Activated naive CD4-positive, alpha-beta T cell treated with anti-CD3 and anti-CD28 coated beads, Interleukin-2, amount 10 ng/mL, durations not matched to agents 7 days and 5 days (primary cell): ENCODE measurements at regions not wholly inside any gene's neighbourhood (a gene's known extent, or its start where the extent isn't known, plus 50 kb on each side); places are given as distances from the start of the nearest gene placed in this dataset.

Source experiments
- CTCF ChIA-PET: fragments of 350-600 bp; sonication (Branson Sonifier 250); formaldehyde crosslinking; loops from one replicate; lab custom pipeline; 2021; ENCODE audit warnings: antibody characterized with exemption; lab: Charles Lee
- DNase-seq: peaks from one replicate; pipeline ENCODE4 v3.0.0-alpha.2; 2020
- H3K27ac Mint-ChIP-seq: one replicate; pipeline ENCODE4 v1.8.0; 2021; ENCODE audit warnings: mild to moderate bottlenecking, moderate library complexity, mixed read lengths
- H3K27me3 Mint-ChIP-seq: one replicate; pipeline ENCODE4 v1.8.0; 2021; ENCODE audit warnings: mild to moderate bottlenecking, mixed read lengths
- H3K36me3 Mint-ChIP-seq: one replicate; pipeline ENCODE4 v1.8.0; 2021; ENCODE audit warnings: mixed read lengths
- H3K4me1 Mint-ChIP-seq: one replicate; pipeline ENCODE4 v1.8.0; 2021; ENCODE audit warnings: mixed read lengths
- H3K4me3 Mint-ChIP-seq: one replicate; pipeline ENCODE4 v1.8.0; 2021; ENCODE audit warnings: mild to moderate bottlenecking, moderate library complexity, mixed read lengths
- H3K9me3 Mint-ChIP-seq: one replicate; pipeline ENCODE4 v1.8.0; 2021; ENCODE audit warnings: mixed read lengths

DNA sequence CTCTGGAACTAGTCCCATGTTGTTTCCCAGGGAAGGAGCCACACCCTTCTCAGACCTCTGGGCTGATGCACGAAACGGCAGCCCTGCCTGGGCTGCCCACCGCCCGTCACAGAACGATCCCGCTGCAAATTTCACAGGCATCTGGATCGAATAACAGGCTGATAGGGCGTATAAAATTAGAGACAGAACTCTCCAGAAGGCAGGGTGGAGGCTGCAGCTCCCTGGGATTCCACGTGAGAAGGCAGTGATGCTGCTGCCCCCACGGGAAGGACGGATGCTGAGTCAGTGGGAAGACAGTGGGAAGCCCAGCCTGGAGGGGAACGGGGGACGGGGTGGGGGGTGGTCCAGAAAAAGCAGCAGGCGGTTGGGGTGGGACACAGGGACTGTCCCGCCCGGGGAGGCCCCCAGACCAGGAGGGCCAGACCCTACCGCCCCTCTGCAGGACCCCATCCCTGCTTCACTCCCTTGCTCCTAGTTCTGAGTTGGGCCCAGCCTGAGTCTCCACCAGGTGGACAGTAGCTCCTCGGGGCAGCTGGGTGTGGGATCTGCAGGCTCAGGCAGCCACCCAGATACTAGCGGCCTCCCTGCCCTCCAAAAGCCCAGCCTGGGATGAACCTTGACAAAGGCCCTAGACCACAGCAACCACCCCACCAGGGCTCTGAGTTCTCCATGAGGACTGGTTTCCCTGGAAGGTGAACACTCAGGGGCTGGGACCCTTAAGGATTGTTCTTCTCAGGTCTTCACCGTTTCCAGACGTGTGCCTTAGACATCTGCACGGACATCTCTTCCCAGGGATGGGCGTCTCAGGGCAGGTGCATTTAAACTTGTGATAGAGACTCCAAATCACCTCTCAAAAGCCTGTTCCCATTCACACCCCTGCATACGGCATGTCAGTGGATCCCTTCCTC is 117.8 kb downstream of the METRNL start:
- Mint-ChIP-seq H3K9me3 (no peaks in the 10 kb centered on the region), H3K27ac (peak overlapping the region; percentile 65), H3K4me1 (peaks cover 56% of the 10 kb centered on the region), H3K36me3 (no peaks in the 10 kb centered on the region), H3K4me3 (no peak overlapping the region), H3K27me3 (peaks cover 45% of the 10 kb centered on the region)
- DNase-seq: peak; percentile 17
- CTCF ChIA-PET: no interaction called here

DNA sequence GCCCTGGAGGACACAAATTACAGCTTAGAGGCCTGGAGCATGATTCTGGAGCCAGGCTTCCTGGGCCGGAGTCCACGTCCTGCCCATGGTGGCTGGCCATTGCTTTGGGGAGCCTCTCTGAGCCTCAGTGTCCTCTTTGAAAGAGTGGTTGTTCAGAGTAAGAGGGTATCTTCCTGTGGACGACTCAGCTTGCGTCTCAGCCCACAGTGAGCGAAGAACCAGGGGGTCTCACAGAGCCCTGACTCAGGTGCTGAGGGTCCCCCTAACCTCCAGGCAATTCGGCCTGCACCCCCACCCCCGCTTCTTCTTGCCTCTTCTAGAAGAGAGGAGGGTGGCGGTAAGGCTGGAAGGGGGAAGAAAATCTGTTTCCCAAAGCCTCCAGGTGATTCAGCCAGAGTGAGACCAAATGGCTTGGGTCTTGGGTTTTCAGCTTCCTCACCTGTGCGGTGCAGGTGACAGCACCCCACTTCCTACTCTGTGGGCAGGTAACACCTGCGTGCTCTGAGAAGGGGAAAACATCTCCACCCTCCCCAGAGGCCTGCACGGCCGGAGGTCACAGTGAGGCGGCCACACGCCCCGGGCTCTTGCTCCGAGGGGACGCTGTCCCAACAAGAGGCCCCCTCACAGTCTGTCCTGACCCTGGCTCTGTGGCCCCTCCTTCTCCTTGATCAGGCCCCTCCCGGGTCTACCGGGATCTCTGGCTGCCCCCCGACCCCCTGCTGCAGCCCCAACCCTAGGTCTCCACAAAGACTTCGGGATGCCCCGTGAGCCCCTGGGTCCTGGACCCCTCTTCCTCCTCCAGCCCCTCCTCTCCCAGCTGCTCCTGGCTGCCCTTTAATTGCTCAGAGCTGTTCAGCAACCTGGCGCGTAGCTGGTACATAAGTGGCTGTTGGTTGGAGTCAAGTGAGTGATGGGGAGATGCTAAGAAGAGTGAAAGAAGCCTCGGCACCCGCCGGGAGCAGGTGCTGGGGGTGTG is 119.2 kb downstream of the METRNL start:
- Mint-ChIP-seq H3K9me3 (no peaks in the 10 kb centered on the region), H3K27me3 (peaks cover 48% of the 10 kb centered on the region), H3K4me1 (peaks cover 55% of the 10 kb centered on the region), H3K36me3 (no peaks in the 10 kb centered on the region), H3K27ac (peak overlapping the region; percentile 96), H3K4me3 (peak overlapping the region; percentile 73)
- peak; percentile 38 for DNase-seq
- CTCF ChIA-PET: interaction anchor here (0.6 to 1.4 kb wide), 3 partner anchors 11 to 417 kb away, joined by 3 to 4 read pairs (median 3); no protein-coding TSS in a partner anchor

DNA sequence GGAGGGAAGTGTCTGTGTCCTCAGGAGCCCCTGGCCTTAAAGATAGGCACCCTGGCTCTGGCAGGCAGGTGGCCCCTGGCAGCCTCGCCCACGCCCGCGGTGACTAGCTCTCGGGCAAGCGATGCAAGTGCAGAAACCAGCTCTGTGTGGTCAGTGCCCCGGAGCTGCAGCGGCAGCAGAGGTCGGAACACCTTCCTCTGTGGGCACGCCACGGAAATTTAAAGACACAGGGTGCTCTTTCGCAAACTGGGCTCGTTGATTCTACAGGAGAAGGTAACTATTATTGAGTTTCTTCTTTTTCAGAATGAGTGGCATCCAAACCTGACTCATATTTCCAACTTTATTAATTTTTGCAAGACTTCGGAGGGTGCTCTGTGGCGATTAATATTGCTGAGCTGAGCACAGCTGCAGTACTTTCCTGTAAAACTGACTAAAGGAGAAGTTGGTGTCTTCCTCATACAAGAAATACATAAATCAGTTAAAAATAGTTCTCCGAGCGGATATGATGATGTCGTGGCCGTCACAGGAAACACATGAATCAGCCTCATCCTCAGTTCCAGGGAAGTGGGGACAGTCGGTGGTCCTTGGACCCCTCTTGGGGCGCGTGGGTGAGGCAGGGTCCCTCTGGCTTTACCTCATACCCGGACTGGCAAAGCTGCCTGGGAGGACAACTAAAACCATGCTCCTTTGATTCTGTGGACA is 120.2 kb downstream of the METRNL start:
- Mint-ChIP-seq H3K4me3 (peak overlapping the region; percentile 73), H3K27ac (peak overlapping the region; percentile 96), H3K36me3 (no peaks in the 10 kb centered on the region), H3K9me3 (no peaks in the 10 kb centered on the region), H3K4me1 (peaks cover 52% of the 10 kb centered on the region), H3K27me3 (peaks cover 46% of the 10 kb centered on the region)
- DNase-seq: peak; percentile 68
- CTCF ChIA-PET: interaction anchor here (0.6 to 1.7 kb wide), 8 partner anchors 12 to 418 kb away, joined by 3 to 6 read pairs (median 4); no protein-coding TSS in a partner anchor

DNA sequence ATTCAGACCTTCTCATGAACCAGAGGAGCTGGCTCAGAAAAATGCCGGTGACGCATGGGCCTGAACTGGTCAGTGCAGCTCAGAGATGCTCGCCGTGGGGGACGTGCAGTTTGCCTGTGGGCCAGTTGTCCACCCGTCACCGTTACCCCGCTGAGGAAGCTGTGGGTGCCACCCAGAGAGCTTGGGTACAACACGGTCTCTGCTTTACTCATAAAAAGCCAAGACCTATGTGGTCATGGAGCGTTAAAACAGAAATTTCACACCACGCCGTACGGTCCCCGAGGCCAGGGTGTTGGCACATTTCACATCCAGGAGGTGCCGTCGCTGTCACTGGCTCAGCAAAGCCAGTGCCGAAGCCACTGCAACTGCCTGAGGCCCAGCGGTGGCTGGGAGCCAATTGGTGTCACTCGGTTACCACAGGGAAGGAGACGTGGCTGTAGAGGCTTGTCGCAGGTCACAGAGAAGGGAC is 120.9 kb downstream of the METRNL start:
- H3K27ac Mint-ChIP-seq: peak overlapping the region; percentile 96
- no peaks in the 10 kb centered on the region for H3K9me3 Mint-ChIP-seq
- peak; percentile 53 for DNase-seq
- CTCF ChIA-PET: interaction anchor here (0.8 to 1.7 kb wide), 6 partner anchors 49 to 418 kb away, joined by 3 to 6 read pairs (median 4); no protein-coding TSS in a partner anchor
- peaks cover 51% of the 10 kb centered on the region for H3K4me1 Mint-ChIP-seq
- peak overlapping the region; percentile 73 for H3K4me3 Mint-ChIP-seq
- H3K27me3 Mint-ChIP-seq: peaks cover 40% of the 10 kb centered on the region
- H3K36me3 Mint-ChIP-seq: no peaks in the 10 kb centered on the region

DNA sequence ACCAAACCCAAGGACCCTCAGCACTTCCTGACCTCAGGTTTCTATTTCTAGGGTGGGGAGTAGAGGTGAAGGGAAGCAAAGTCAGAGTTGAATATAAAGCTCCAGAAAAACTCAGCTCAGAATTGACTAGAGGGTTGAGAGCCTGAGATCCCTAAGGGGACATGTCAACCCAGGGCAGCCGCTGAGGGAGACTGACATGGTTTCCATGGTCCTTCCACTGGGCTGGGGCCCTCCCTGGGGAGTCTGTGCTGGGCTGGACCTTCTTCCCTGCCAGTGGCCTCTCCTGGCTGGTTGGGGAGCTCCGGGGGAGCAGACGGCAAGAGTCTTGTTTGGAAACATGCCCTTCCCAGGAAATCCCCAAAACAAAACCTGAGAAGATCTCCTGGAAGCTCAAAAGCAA is 121.3 kb downstream of the METRNL start:
- no peaks in the 10 kb centered on the region for H3K9me3 Mint-ChIP-seq
- no peak overlapping the region for H3K4me3 Mint-ChIP-seq
- H3K27ac Mint-ChIP-seq: peak overlapping the region; percentile 96
- H3K36me3 Mint-ChIP-seq: no peaks in the 10 kb centered on the region
- peaks cover 40% of the 10 kb centered on the region for H3K27me3 Mint-ChIP-seq
- CTCF ChIA-PET: interaction anchor here (0.8 to 2.6 kb wide), 5 partner anchors 50 to 419 kb away, joined by 3 to 10 read pairs (median 4); no protein-coding TSS in a partner anchor
- peaks cover 51% of the 10 kb centered on the region for H3K4me1 Mint-ChIP-seq
- DNase-seq: no peak

DNA sequence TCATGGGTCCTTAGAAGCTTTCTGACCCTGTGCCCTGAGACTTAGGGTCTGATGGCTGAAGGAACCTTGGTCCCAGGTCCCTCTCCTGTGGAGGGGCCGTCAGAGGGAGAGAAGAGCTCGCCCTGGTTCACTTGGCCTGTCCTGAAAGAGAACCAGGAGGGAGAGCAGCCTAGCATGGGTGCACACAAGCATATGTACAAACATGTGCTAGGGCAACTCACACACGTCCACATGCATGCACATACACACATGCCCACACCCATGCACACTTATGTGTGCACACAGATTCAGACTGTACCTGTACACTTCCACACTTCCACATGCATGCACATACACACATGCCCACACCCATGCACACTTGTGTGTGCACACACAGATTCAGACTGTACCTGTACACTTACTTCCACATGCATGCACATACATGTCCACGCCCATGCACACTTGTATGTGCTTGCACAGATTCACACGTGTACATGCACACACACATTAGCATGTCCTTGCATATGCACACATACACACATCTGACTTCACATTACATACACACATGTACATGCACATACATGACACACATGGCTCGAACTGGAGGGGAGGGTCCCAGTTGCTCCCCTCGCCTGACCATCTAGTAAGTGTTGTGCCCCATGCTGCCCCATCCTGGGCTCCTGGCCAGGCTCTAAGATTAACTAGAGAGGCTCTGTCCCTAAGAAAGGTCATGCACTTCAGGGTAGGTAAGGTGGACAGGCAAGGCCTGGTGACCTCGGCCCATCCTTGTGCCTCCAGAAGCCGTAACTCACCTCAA is 122.0 kb downstream of the METRNL start:
- Mint-ChIP-seq H3K4me1 (peaks cover 53% of the 10 kb centered on the region), H3K4me3 (no peak overlapping the region), H3K27me3 (peaks cover 35% of the 10 kb centered on the region), H3K27ac (peak overlapping the region; percentile 96), H3K9me3 (no peaks in the 10 kb centered on the region), H3K36me3 (no peaks in the 10 kb centered on the region)
- CTCF ChIA-PET: interaction anchor here (0.8 to 2.6 kb wide), 6 partner anchors 51 to 420 kb away, joined by 3 to 10 read pairs (median 4); no protein-coding TSS in a partner anchor
- no peak for DNase-seq

DNA sequence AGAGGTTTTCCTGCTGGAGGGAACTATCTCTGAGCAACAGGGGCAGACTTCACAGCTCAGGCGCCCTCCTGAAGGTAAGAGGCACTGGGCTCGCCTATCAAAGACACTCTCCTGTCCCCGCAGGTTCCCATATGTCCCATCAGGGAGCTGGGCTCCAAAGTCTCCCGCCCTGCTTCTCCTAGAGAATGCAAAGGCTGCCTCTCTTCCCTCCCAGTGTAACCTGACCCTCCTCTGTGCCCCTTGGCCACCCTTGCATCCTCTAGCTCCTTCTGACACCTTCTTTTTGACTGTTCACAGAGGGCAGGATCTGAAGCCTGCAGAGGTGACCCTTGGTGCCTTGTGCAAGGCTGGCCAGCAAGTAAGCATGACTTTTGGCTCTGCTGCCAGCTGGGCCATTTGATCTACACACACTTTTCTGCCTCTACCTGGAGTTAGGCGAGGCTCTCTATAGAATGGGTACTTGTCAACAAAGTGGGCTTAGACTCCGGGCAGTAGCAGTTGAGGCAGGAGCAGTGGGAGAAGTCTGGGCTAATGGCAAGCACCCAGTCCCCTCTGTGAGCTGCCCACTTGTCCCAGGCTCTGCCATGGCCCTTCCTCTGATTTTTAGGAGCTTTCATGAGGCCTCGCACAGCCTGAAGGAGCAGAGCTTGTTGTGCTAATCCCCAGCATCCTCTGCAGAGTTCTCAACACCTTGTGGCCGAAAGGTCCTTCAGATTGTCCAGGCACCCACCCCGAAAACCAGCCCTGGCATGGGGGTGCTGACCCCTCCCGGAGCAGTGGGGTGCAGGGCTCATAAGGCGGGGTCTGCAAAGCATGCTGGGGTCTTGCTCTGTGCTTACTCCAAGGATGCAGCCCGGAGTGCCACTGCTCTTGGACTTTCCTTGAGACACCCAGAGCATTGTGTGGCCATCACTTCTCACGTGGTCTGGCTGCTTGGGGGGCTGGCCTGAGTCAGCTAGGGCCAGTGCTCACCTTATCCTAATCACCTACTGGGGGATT is 122.9 kb downstream of the METRNL start:
- Mint-ChIP-seq H3K27me3 (peaks cover 28% of the 10 kb centered on the region), H3K27ac (peak overlapping the region; percentile 47), H3K36me3 (no peaks in the 10 kb centered on the region), H3K9me3 (no peaks in the 10 kb centered on the region), H3K4me3 (no peak overlapping the region), H3K4me1 (peaks cover 50% of the 10 kb centered on the region)
- DNase-seq: peak; percentile 21
- CTCF ChIA-PET: interaction anchor here (1.0 to 2.6 kb wide), 3 partner anchors 21 to 421 kb away, joined by 3 to 10 read pairs (median 4); no protein-coding TSS in a partner anchor

DNA sequence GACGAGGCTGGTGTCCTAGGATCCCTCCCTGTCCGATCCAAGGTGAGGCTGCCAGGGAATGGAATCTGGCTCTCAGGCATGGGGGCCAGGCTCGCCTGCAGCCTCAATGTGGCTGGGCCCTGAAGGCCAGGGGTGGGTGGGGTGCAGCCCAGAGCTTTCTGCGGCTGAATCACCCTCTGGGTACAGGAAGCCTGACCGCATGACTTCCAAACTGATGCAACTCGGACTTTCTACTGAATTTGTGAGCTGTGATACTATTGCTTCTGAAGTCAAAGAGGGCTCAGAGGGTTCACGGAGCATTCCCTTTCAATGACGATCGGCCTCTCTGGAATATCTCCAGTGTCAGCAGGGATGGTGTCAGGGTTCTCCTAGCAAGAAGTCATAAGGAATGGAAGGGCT is 123.7 kb downstream of the METRNL start:
- Mint-ChIP-seq H3K27ac (no peak overlapping the region), H3K4me1 (peaks cover 45% of the 10 kb centered on the region)
- CTCF ChIA-PET: interaction anchor here (0.9 to 2.6 kb wide), 3 partner anchors 126 to 422 kb away, joined by 3 to 10 read pairs (median 3); no protein-coding TSS in a partner anchor

DNA sequence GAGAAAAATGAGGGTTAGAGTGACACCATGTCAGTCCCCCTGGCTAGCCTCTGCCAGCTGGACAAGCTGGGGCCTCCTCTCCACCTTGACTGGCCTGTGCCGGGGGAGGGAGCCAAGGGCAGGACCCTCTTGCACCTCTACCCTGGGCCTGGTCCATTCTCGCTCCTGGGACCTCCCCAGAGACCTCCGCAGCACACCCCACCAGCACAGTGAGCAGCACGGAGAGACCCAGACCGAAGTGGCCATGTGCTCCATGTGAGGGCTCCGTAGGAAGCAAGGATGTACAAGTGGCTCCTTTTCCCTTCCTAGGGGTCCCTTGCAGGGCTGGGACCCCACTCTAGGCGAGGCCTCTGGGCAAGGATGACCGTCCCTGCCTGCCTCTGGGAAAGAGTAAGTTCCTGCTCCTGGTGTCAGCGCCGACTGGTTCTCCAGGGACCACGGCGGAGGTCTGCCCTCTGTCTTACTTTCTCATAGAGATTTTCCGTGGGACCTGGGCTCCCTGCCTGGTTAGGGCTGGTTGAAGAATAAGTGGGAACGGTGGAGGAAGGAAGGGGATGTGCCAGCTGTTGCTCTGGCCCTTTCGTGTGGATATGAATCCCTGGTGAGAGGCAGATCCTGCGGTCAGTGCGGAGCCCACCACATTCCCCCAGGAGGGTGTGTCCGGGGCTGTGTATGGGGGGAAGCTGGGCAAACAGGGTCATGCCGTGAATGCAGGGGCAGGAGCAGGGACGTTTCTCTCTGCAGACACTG is 124.2 kb downstream of the METRNL start:
- no peaks in the 10 kb centered on the region for H3K36me3 Mint-ChIP-seq
- CTCF ChIA-PET: interaction anchor here (0.9 to 1.3 kb wide), 3 partner anchors 17 to 422 kb away, joined by 3 read pairs; no protein-coding TSS in a partner anchor
- no peaks in the 10 kb centered on the region for H3K9me3 Mint-ChIP-seq
- H3K4me1 Mint-ChIP-seq: peaks cover 40% of the 10 kb centered on the region
- no peak for DNase-seq
- no peak overlapping the region for H3K4me3 Mint-ChIP-seq
- H3K27ac Mint-ChIP-seq: no peak overlapping the region
- peaks cover 24% of the 10 kb centered on the region for H3K27me3 Mint-ChIP-seq

More for the DNA sequence above, 123.7 kb downstream of the METRNL start:
- H3K9me3 Mint-ChIP-seq: no peaks in the 10 kb centered on the region
- DNase-seq: peak; percentile 18
- peaks cover 24% of the 10 kb centered on the region for H3K27me3 Mint-ChIP-seq
- no peaks in the 10 kb centered on the region for H3K36me3 Mint-ChIP-seq
- H3K4me3 Mint-ChIP-seq: no peak overlapping the region

DNA sequence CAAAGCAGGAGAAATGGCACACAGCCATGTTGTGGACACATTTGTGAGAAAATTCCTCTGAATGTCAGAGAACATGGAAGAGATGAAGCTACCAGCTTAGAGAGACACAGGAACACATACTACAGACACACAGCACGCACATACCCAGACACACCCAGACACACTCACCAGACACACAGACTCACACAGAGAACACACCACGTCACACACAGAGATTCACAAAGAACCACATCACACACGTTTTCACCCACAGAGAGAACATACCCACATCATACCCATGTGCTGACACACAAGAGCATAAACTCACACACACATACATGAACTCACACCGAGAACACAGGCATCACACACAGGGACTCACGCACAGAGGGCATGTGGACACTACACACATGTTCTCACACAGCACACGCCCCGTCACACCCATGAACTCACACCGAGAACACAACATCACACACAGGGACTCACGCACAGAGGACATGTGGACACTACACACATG is 124.9 kb downstream of the METRNL start:
- Mint-ChIP-seq H3K4me3 (no peak overlapping the region), H3K27ac (no peak overlapping the region), H3K27me3 (peaks cover 19% of the 10 kb centered on the region), H3K9me3 (no peaks in the 10 kb centered on the region), H3K4me1 (peaks cover 33% of the 10 kb centered on the region), H3K36me3 (no peaks in the 10 kb centered on the region)
- DNase-seq: peak; percentile 14
- CTCF ChIA-PET: interaction anchor here (0.9 to 1.3 kb wide), 2 partner anchors 17 to 422 kb away, joined by 3 read pairs; no protein-coding TSS in a partner anchor
